ENCODE measurements at regions not wholly inside any gene's neighbourhood (a gene's known extent, or its start where the extent isn't known, plus 50 kb on each side); places are given as distances from the start of the nearest gene placed in this dataset.

GRCh38 chr4:158080354-158080753 lies 92.5 kb downstream of the GASK1B start:
- TF ChIP-seq CTCF (conservative IDR thresholded peaks at IDR 0.05; ENCODE audit: low read length) (no peak), EZH2phosphoT487 (IDR thresholded peaks at IDR 0.05; ENCODE audit: borderline replicate concordance, low read depth, low read length) (no peak)
